OCI-LY3 (cell line): ENCODE measurements at regions not wholly inside any gene's neighbourhood (a gene's known extent, or its start where the extent isn't known, plus 50 kb on each side); places are given as distances from the start of the nearest gene placed in this dataset.
"Not testable (repeated sequence)": the region's sequence is repeated elsewhere in the genome, so short reads cannot be mapped to it uniquely, and the experiment has no call there.

ENCODE experiments used
- H2AFZ ChIP-seq: fragments of 200-600, 300-600 bp; shearing (Covaris generic); 2 replicates; pipeline ENCODE4 v1.6.0; 2014; ENCODE audit warnings: antibody characterized with exemption, low read depth, low read length
- H3K27ac ChIP-seq: fragments of 200-600, 300-600 bp; sonication (generic); 2 replicates; pipeline ENCODE4 v1.5.1; 2014; ENCODE audit warnings: mild to moderate bottlenecking, low read length, moderate library complexity, mixed read lengths
- H3K27me3 ChIP-seq: fragments of 200-600, 300-600 bp; sonication (generic); 2 replicates; pipeline ENCODE4 v1.6.1; 2014; ENCODE audit warnings: low read depth, low read length, mixed read lengths
- H3K36me3 ChIP-seq: fragments of 200-600, 300-600 bp; sonication (generic); replicated peaks from 2 replicates; pipeline ENCODE3; 2014; ENCODE audit warnings: low read depth, low read length, mixed read lengths
- H3K4me1 ChIP-seq: fragments of 300-600, 200-600 bp; sonication (generic); 2 replicates; pipeline ENCODE4 v1.6.1; 2014; ENCODE audit warnings: low read length, mixed read lengths
- H3K4me2 ChIP-seq: fragments of 200-600, 300-600 bp; sonication (generic); 2 replicates; pipeline ENCODE4 v1.6.1; 2014; ENCODE audit warnings: low read length, mixed read lengths
- H3K4me3 ChIP-seq: fragments of 300-600, 200-600 bp; sonication (generic); 2 replicates; pipeline ENCODE4 v1.5.1; 2014; ENCODE audit warnings: antibody characterized with exemption, mild to moderate bottlenecking, low read length, moderate library complexity
- H3K79me2 ChIP-seq: fragments of 300-600, 200-600 bp; shearing (Covaris generic); 2 replicates; pipeline ENCODE4 v1.6.1; 2014; ENCODE audit warnings: mild to moderate bottlenecking, low read length, mixed read lengths
- H3K9ac ChIP-seq: fragments of 300-600, 200-600 bp; shearing (Covaris generic); 2 replicates; pipeline ENCODE4 v1.6.0; 2014; ENCODE audit warnings: mild to moderate bottlenecking, low read length, moderate library complexity
- H3K9me3 ChIP-seq: fragments of 200-600, 300-600 bp; shearing (Covaris generic); 2 replicates; pipeline ENCODE4 v1.6.1; 2014; ENCODE audit warnings: low read length, mixed read lengths; ENCODE audit not compliant: insufficient read depth
- H4K20me1 ChIP-seq: fragments of 200-600, 300-600 bp; sonication (generic); 2 replicates; pipeline ENCODE4 v1.6.1; 2016; ENCODE audit warnings: low read length, mixed read lengths; ENCODE audit not compliant: insufficient read depth
- EZH2phosphoT487 ChIP-seq: fragments of 200-600 bp; shearing (Covaris generic); IDR thresholded peaks from 2 replicates; pipeline ENCODE4 v1.6.1; 2018; ENCODE audit warnings: antibody characterized with exemption, mixed run types, low read depth
- TF ChIP-seq, protein P1 (sequence below): fragments of 200-600, 300-600 bp; sonication (generic); IDR thresholded peaks from 2 replicates; pipeline ENCODE4 v1.5.1; 2014; ENCODE audit warnings: antibody characterized with exemption, low read length, low read depth

DNA sequence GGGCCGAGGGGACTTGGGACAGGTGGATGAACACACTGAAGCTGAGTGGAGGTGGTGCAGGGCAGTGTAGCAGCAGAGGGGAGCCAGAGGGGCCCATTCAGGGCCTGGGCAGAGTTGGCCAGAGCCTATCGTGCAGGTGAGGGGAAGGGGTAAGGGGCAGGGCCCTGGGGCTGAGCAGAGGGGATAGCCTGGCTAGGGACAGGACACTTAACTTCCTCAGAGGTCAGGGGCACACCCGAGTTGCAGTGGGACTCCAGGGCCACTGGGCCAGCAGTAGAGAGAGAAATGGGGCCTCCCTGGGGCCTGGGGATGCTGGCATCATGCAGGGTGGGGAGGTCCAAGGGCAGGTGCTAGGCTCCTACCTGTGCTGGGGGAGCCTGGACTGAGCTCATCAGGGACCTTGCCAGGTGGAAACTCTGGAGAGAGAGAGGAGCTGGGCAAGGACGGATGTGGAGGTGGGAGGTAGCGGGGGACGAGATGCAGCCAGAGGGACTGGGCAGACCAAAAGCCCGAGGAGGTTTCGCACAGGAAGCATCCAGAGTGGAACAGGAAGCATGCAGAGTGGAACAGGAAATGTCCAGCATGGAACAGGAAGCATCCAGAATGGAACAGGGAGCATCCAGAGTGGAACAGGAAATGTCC is 104.0 kb downstream of the TMEM121 start:
- not testable (repeated sequence) for H4K20me1 ChIP-seq, H3K4me3 ChIP-seq, H3K4me2 ChIP-seq, H2AFZ ChIP-seq, H3K36me3 ChIP-seq, H3K27me3 ChIP-seq, H3K9me3 ChIP-seq, H3K27ac ChIP-seq, H3K9ac ChIP-seq, H3K79me2 ChIP-seq
- H3K4me1 ChIP-seq: peaks cover 49% of the 10 kb centered on the region

DNA sequence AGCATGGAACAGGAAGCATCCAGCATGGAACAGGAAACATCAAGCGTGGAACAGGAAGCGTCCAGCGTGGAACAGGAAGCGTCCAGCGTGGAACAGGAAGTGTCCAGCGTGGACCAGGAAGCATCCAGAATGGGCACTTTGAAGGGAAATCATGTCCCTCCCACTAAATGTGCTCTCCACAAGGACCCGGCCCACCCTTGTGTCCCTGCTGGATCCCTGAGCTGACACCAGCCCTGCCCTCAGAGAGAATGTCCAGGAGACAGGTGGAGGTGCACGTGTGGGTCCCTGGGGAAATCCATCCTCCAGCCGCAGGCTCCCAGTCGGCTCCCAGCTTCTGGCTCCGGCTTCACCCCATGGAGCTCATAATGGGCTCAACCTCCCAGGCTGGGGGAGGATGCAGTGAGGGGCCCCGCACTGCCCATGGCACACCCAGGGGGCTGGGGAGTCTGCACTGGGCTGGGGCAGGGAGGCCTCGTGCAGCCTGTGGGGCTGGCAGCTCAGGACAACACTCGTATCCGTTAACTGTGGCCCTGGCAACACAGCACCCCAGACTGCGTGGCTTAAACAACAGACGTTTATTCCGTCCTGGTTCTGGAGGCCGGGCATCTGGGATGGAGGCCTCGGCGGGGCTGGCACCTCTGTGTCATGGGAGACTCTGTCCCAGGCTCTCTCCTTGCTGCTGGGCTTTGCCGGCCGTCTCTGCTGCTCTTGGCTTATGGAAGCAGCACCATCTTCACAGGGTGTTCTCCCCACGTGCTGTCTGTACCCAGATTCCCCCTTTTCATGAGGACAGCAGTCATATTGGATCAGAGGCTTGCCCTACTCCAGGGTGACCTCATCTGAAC is 104.8 kb downstream of the TMEM121 start:
- Histone ChIP-seq H3K4me1 (peaks cover 49% of the 10 kb centered on the region), H3K4me2 (peak overlapping the region; percentile 72)
- H4K20me1 ChIP-seq, H2AFZ ChIP-seq, H3K27ac ChIP-seq, H3K9me3 ChIP-seq, H3K36me3 ChIP-seq, H3K9ac ChIP-seq, H3K79me2 ChIP-seq, H3K27me3 ChIP-seq, H3K4me3 ChIP-seq: not testable (repeated sequence)

DNA sequence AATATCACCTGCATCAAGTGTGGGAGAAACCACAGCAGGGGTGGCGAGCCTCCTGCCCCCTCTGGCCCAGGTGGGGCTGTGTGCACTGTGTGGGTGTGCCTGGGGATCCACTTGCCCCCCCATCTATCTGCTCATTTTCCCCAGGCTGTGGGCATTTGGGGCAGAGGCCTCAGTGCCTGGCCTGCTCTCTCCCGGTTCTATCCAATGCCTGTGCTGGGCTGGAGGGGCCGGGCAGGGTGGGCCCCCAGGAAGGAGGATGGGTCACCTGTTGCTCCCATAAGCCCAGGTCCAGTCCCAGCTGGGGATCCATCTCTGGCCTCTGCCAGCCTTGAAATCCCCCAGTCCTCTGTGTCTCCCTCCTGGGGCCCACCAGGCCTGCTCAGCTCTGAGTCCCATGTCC is 105.6 kb downstream of the TMEM121 start:
- H3K79me2 ChIP-seq: no peaks in the 10 kb centered on the region
- no peak overlapping the region for H3K4me3 ChIP-seq
- peak overlapping the region; percentile 30 for H3K27ac ChIP-seq
- peaks cover 49% of the 10 kb centered on the region for H3K4me1 ChIP-seq
- peaks cover 8% of the 10 kb centered on the region; the same call in 1 of the 2 replicates for H3K27me3 ChIP-seq
- H3K9me3 ChIP-seq: no peaks in the 10 kb centered on the region
- H4K20me1 ChIP-seq: no peaks in the 10 kb centered on the region
- peak overlapping the region; percentile 72 for H3K4me2 ChIP-seq
- no peak overlapping the region for H2AFZ ChIP-seq
- H3K9ac ChIP-seq: peak overlapping the region; percentile 27; the same call in 1 of the 2 replicates
- TF ChIP-seq, protein P1, sequence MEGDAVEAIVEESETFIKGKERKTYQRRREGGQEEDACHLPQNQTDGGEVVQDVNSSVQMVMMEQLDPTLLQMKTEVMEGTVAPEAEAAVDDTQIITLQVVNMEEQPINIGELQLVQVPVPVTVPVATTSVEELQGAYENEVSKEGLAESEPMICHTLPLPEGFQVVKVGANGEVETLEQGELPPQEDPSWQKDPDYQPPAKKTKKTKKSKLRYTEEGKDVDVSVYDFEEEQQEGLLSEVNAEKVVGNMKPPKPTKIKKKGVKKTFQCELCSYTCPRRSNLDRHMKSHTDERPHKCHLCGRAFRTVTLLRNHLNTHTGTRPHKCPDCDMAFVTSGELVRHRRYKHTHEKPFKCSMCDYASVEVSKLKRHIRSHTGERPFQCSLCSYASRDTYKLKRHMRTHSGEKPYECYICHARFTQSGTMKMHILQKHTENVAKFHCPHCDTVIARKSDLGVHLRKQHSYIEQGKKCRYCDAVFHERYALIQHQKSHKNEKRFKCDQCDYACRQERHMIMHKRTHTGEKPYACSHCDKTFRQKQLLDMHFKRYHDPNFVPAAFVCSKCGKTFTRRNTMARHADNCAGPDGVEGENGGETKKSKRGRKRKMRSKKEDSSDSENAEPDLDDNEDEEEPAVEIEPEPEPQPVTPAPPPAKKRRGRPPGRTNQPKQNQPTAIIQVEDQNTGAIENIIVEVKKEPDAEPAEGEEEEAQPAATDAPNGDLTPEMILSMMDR: no peak
- no peak for TF ChIP-seq EZH2phosphoT487
- no peaks in the 10 kb centered on the region for H3K36me3 ChIP-seq

DNA sequence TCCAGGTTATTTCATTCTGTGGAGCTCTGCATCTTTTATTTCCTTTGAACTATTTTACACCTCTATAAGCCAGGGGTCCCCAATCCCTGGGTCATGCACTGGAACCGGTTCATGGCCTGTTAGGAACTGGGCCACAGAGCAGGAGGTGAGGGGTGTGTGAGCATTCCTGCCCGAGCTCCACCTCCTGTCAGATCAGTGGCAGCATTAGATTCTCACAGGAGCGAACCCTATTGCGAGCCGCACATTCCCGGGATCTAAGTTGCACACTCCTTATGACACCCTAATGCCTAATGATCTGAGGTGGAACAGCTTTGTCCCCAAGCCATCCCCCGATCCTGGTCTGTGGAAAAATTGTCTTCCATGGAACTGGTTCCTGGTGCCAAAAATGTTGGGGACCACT is 107.2 kb downstream of the TMEM121 start:
- H3K9me3 ChIP-seq, H3K9ac ChIP-seq, H2AFZ ChIP-seq: not testable (repeated sequence)

DNA sequence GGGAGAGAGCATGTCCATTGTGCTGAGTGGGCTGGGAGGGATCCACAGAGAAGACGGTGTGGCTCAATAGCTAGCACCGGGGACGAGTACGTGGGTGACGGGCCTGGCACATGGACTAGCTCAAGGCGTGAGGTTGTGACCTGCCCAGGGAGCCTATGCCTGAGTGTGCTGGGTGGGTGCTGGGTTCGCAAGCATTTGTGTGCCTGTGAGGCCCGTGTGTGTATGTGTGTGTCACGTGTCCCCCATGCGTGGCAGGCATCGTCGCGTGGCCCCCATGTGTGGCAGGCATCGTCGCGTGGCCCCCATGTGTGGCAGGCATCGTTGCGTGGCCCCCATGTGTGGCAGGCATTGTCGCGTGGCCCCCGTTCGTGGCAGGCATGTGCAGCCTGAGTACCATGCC is 109.2 kb downstream of the TMEM121 start:
- Histone ChIP-seq H3K79me2 (no peaks in the 10 kb centered on the region), H3K27me3 (peaks cover 3% of the 10 kb centered on the region; the same call in 1 of the 2 replicates), H3K4me1 (peaks cover 31% of the 10 kb centered on the region), H3K27ac (no peak overlapping the region), H3K9me3 (no peaks in the 10 kb centered on the region), H4K20me1 (no peaks in the 10 kb centered on the region), H2AFZ (no peak overlapping the region), H3K4me2 (no peak overlapping the region), H3K9ac (no peak overlapping the region), H3K4me3 (no peak overlapping the region), H3K36me3 (no peaks in the 10 kb centered on the region)
- no peak for TF ChIP-seq EZH2phosphoT487
- TF ChIP-seq, protein P1: no peak

More for the DNA sequence above, 107.2 kb downstream of the TMEM121 start:
- not testable (repeated sequence) for H4K20me1 ChIP-seq, H3K27ac ChIP-seq, H3K79me2 ChIP-seq, H3K4me3 ChIP-seq, H3K36me3 ChIP-seq, H3K27me3 ChIP-seq
- Histone ChIP-seq H3K4me1 (peaks cover 48% of the 10 kb centered on the region), H3K4me2 (peak overlapping the region; percentile 36; the same call in 1 of the 2 replicates)

DNA sequence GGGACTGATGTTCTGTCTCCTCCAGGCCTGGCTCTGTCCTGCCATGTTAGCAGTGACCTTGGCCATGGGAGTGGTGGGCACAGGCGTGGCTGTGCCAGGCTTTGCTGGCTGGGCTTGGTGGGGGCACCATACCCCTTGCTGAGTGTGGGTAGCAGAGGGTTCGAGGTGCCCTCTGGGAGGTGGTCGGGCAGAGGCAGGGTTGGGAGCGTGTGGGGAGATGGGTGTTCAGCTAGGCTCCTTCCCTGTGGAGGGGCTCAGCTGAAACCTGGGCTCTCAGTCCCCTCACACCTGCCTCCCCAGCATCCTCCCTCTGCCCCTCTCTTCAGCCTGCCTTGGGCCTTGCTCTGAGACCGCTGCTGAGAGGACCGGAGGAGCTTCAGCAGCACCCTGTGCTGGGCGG is 109.6 kb downstream of the TMEM121 start:
- not testable (repeated sequence) for H4K20me1 ChIP-seq, H3K79me2 ChIP-seq, H3K27me3 ChIP-seq, H3K27ac ChIP-seq, H3K4me2 ChIP-seq, H3K9ac ChIP-seq, H3K9me3 ChIP-seq, H3K36me3 ChIP-seq, H3K4me3 ChIP-seq, H2AFZ ChIP-seq
- peaks cover 27% of the 10 kb centered on the region for H3K4me1 ChIP-seq
